ENCODE measurements at regions not wholly inside any gene's neighbourhood (a gene's known extent, or its start where the extent isn't known, plus 50 kb on each side); places are given as distances from the start of the nearest gene placed in this dataset.
A peak's percentile ranks its signal among the peaks of the same experiment; 100 is the strongest.

- DNase-seq = no peak
Measured at GRCh38 chr15:69973880-69974279, 123.8 kb downstream of the TLE3 start.

GRCh38 chr15:69974321-69974720 lies 123.4 kb downstream of the TLE3 start:
- DNase-seq = no peak

GRCh38 chr15:69976366-69976994 lies 121.2 kb downstream of the TLE3 start:
- DNase-seq = peak; percentile 35

- DNase-seq = no peak
Measured at GRCh38 chr15:69978603-69979002, 119.1 kb downstream of the TLE3 start.

GRCh38 chr15:69979262-69979661 lies 118.5 kb downstream of the TLE3 start:
- DNase-seq = no peak

- DNase-seq = no peak
Measured at GRCh38 chr15:69979783-69980182, 117.9 kb downstream of the TLE3 start.

GRCh38 chr15:69980341-69981059 lies 117.2 kb downstream of the TLE3 start:
- DNase-seq = no peak

- DNase-seq = no peak
Measured at GRCh38 chr15:69982037-69982436, 115.7 kb downstream of the TLE3 start.

- DNase-seq = no peak
Measured at GRCh38 chr15:69983696-69984265, 113.9 kb downstream of the TLE3 start.

- DNase-seq = no peak
Measured at GRCh38 chr15:69987492-69988489, 109.9 kb downstream of the TLE3 start.

GRCh38 chr15:69988541-69989225 lies 109.0 kb downstream of the TLE3 start:
- no peak for DNase-seq

GRCh38 chr15:69990566-69991421 lies 106.9 kb downstream of the TLE3 start:
- DNase-seq = no peak

GRCh38 chr15:69991551-69991980 lies 106.2 kb downstream of the TLE3 start:
- no peak for DNase-seq

- DNase-seq = no peak
Measured at GRCh38 chr15:69992348-69992747, 105.4 kb downstream of the TLE3 start.

- DNase-seq = no peak
Measured at GRCh38 chr15:69994429-69995205, 103.1 kb downstream of the TLE3 start.

- DNase-seq = no peak
Measured at GRCh38 chr15:69996321-69997160, 101.2 kb downstream of the TLE3 start.

GRCh38 chr15:69997161-69997485 lies 100.6 kb downstream of the TLE3 start:
- no peak for DNase-seq

Measured in stimulated activated CD4-positive, alpha-beta T cell treated with anti-CD3 and anti-CD28 coated beads, Interleukin-12 subunit alpha, Interleukin-12 subunit beta, amount 100 ng/mL, for 4 hours (primary cell).